ENCODE measurements at regions not wholly inside any gene's neighbourhood (a gene's known extent, or its start where the extent isn't known, plus 50 kb on each side); places are given as distances from the start of the nearest gene placed in this dataset.

DNA sequence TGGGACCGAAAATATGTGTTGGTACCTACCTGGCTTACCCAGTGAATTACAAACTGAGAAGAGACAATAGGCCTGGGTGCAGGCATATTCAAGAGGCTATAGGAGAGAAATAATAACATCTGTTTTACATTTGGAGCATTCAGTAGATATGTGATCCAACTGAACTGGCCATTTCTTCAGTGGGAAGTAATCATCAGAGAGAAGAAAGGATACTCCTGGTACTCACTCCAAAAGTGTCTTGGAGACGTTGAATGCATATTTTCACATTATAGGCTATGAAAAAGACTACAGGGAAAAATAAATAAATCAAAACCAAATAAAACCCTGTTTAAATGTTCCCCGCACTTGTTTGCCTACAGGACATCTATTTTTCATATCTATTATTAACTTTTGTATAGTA, 1680.3 kb downstream of the REEP3 start:
- TF ChIP-seq OSR1 (CRISPR knock-in tag; IDR thresholded peaks at IDR 0.05) (no peak), ZNF70 (CRISPR knock-in tag; IDR thresholded peaks at IDR 0.05) (no peak), ISL1 (CRISPR knock-in tag; IDR thresholded peaks at IDR 0.05) (no peak), ARNTL (CRISPR knock-in tag; IDR thresholded peaks at IDR 0.05; ENCODE audit: borderline replicate concordance, low read depth) (no peak), GLIS3 (CRISPR knock-in tag; IDR thresholded peaks at IDR 0.05) (no peak), ZFP30 (CRISPR knock-in tag; IDR thresholded peaks at IDR 0.05) (no peak), TCF4 (CRISPR knock-in tag; IDR thresholded peaks at IDR 0.05; ENCODE audit: borderline replicate concordance) (no peak)
- TF ChIP-seq, protein P1, sequence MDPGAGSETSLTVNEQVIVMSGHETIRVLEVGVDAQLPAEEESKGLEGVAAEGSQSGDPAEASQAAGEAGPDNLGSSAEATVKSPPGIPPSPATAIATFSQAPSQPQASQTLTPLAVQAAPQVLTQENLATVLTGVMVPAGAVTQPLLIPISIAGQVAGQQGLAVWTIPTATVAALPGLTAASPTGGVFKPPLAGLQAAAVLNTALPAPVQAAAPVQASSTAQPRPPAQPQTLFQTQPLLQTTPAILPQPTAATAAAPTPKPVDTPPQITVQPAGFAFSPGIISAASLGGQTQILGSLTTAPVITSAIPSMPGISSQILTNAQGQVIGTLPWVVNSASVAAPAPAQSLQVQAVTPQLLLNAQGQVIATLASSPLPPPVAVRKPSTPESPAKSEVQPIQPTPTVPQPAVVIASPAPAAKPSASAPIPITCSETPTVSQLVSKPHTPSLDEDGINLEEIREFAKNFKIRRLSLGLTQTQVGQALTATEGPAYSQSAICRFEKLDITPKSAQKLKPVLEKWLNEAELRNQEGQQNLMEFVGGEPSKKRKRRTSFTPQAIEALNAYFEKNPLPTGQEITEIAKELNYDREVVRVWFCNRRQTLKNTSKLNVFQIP (CRISPR knock-in tag; IDR thresholded peaks at IDR 0.05; ENCODE audit: borderline replicate concordance, low read depth), result no peak
- TF ChIP-seq, protein P2, sequence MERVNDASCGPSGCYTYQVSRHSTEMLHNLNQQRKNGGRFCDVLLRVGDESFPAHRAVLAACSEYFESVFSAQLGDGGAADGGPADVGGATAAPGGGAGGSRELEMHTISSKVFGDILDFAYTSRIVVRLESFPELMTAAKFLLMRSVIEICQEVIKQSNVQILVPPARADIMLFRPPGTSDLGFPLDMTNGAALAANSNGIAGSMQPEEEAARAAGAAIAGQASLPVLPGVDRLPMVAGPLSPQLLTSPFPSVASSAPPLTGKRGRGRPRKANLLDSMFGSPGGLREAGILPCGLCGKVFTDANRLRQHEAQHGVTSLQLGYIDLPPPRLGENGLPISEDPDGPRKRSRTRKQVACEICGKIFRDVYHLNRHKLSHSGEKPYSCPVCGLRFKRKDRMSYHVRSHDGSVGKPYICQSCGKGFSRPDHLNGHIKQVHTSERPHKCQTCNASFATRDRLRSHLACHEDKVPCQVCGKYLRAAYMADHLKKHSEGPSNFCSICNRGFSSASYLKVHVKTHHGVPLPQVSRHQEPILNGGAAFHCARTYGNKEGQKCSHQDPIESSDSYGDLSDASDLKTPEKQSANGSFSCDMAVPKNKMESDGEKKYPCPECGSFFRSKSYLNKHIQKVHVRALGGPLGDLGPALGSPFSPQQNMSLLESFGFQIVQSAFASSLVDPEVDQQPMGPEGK (CRISPR knock-in tag; IDR thresholded peaks at IDR 0.05; ENCODE audit: borderline replicate concordance), result no peak
